ENCODE measurements at regions not wholly inside any gene's neighbourhood (a gene's known extent, or its start where the extent isn't known, plus 50 kb on each side); places are given as distances from the start of the nearest gene placed in this dataset.

DNA sequence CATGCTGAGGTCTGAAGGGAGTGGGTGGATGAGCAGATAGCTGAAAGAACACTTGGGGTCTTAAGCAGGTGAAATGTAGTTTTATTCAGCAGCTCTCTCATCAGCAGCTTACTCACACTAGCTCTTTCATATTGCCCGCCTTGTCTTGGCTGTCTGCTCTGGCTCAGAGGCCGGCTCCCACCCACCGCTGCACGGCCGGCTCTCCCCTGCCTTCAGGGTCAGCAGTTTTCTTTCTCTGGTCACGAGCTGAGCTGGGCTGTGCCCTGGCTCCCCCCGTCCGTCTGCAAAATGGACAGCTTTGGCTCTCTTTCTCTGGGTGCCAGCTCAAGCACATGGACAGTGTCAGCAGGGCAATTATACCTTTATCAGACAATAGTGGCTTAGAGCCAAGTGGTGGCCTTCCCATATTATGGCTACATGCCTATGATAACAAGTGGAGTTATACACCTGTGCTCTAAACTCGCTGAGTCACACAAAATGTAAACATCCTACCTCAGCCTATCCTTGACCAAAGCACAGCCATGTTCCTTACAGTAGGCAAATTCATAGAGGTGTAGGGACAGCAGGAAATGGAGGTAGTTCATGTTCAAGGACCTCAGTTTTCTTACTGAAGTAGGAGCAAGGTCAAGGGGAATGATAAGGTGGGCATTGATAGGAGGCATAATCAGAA, 224.8 kb downstream of the SOCS6 start:
- Histone ChIP-seq H3K27ac (no peak overlapping the region), H3K36me3 (no peaks in the 10 kb centered on the region), H3K9me3 (no peaks in the 10 kb centered on the region), H3K27me3 (no peaks in the 10 kb centered on the region), H3K4me1 (no peaks in the 10 kb centered on the region), H3K4me3 (no peak overlapping the region)
- no peak for DNase-seq (ENCODE audit: low spot score in 2 of 2)
- TF ChIP-seq, protein P1, sequence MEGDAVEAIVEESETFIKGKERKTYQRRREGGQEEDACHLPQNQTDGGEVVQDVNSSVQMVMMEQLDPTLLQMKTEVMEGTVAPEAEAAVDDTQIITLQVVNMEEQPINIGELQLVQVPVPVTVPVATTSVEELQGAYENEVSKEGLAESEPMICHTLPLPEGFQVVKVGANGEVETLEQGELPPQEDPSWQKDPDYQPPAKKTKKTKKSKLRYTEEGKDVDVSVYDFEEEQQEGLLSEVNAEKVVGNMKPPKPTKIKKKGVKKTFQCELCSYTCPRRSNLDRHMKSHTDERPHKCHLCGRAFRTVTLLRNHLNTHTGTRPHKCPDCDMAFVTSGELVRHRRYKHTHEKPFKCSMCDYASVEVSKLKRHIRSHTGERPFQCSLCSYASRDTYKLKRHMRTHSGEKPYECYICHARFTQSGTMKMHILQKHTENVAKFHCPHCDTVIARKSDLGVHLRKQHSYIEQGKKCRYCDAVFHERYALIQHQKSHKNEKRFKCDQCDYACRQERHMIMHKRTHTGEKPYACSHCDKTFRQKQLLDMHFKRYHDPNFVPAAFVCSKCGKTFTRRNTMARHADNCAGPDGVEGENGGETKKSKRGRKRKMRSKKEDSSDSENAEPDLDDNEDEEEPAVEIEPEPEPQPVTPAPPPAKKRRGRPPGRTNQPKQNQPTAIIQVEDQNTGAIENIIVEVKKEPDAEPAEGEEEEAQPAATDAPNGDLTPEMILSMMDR (IDR thresholded peaks at IDR 0.05): no peak
- TF ChIP-seq POLR2A (IDR thresholded peaks at IDR 0.05) (no peak), EP300 (IDR thresholded peaks at IDR 0.05) (no peak), POLR2AphosphoS5 (IDR thresholded peaks at IDR 0.05) (no peak)
- 88% methylated on average over 9 of the region's 9 CpGs for WGBS

DNA sequence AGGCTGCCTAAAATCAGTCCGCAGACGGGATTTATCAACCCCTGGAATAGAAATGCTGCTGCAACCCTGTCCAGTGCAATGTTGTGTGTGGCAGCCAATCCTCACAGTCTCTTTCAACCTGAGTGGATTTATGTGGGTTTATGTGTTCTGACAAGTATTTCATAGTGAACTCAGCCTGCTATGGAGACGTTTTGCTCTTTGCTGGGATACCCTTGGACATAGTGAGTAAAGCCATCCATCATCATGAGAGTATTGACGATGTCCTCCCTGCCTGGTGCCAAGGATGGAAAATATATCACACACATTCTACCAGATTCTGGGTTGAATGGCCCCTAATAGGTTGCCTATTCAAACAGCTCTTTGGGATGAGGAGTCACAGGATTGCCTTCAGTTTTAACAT, 219.1 kb downstream of the SOCS6 start:
- 64% methylated on average over 4 of the region's 4 CpGs for WGBS

DNA sequence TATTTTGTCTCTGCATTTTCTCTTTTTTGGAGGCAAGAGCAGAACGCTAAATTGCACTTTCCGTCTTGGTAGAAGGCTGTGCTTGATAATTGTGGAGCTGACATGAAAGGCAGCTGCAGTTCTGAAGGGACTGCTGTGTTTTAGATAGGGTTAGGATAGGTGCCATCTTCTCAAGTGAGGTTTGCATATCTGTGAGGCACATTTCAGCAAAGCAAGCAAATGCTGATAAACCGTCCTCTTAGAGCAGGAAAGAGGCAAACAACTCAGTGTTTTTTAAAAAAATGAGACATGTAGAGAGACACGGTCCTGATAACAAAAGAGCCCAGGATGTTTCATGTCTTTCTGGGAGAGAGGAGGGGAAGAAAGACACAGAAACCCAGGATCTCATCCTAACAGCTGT, 217.7 kb downstream of the SOCS6 start:
- Histone ChIP-seq H3K9me3 (no peaks in the 10 kb centered on the region), H3K4me3 (no peak overlapping the region), H3K27ac (no peak overlapping the region), H3K4me1 (no peaks in the 10 kb centered on the region), H3K36me3 (no peaks in the 10 kb centered on the region), H3K27me3 (no peaks in the 10 kb centered on the region)
- no peak for DNase-seq (ENCODE audit: low spot score in 2 of 2)
- TF ChIP-seq POLR2AphosphoS5 (IDR thresholded peaks at IDR 0.05): no peak
- no peak for TF ChIP-seq POLR2A (IDR thresholded peaks at IDR 0.05)
- no peak for TF ChIP-seq EP300 (IDR thresholded peaks at IDR 0.05)
- TF ChIP-seq, protein P1 (IDR thresholded peaks at IDR 0.05): no peak
- 69% methylated on average over 4 of the region's 4 CpGs for WGBS

More for the DNA sequence above, 219.1 kb downstream of the SOCS6 start:
- no peaks in the 10 kb centered on the region for H3K27me3 ChIP-seq
- H3K4me1 ChIP-seq: no peaks in the 10 kb centered on the region
- no peak overlapping the region for H3K4me3 ChIP-seq
- no peak for DNase-seq (ENCODE audit: low spot score in 2 of 2)
- H3K27ac ChIP-seq: no peak overlapping the region
- H3K9me3 ChIP-seq: no peaks in the 10 kb centered on the region
- H3K36me3 ChIP-seq: no peaks in the 10 kb centered on the region
- TF ChIP-seq POLR2A (IDR thresholded peaks at IDR 0.05) (no peak), EP300 (IDR thresholded peaks at IDR 0.05) (no peak)

DNA sequence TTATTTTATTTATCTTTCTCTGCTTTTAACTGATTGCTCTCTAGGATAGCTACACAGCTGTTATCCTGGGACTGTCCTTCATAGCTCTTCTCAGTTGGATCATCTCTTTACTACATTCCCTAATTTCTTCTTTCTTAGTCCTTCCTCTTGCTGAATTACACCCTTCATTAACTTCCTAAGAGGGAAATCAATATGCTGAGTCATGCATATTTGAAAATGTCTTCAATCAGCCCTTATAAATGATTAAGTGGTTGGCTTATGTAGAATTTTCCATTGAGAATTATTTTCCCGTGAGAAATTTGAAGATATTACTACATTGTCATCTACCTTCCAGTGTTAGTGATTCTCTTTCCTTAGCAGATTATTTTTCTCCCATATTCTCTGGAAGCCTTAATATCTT, 214.2 kb downstream of the SOCS6 start:
- TF ChIP-seq, protein P1 (IDR thresholded peaks at IDR 0.05): no peak
- H3K4me1 ChIP-seq: no peaks in the 10 kb centered on the region
- no peaks in the 10 kb centered on the region for H3K9me3 ChIP-seq
- no peaks in the 10 kb centered on the region for H3K27me3 ChIP-seq
- 90% methylated on average over 1 of the region's 1 CpG for WGBS
- DNase-seq (ENCODE audit: low spot score in 2 of 2): no peak
- no peaks in the 10 kb centered on the region for H3K36me3 ChIP-seq
- H3K4me3 ChIP-seq: no peak overlapping the region
- H3K27ac ChIP-seq: no peak overlapping the region

DNA sequence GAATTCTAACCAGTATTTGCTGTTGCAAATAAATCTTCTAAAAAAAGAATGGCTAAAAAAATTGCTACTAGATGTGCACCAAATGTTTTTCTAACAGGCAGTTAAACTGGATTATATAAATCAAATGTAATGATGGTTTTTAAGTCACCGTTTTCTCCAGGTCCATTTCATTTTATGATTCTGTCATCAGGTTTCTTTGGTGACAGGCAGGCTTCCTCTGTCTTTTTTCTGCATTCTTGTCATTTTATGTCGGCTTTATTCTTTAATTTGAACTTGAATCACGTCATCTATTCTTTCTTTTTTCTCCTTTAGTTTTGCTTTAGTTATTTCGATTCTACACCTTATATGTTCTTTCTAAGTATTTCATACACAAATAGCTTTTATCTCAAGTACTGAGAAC, 212.5 kb downstream of the SOCS6 start:
- H3K27me3 ChIP-seq: no peaks in the 10 kb centered on the region
- 49% methylated on average over 4 of the region's 4 CpGs for WGBS
- no peak for TF ChIP-seq EP300 (IDR thresholded peaks at IDR 0.05)
- H3K9me3 ChIP-seq: no peaks in the 10 kb centered on the region
- H3K27ac ChIP-seq: no peak overlapping the region
- no peak for DNase-seq (ENCODE audit: low spot score in 2 of 2)
- H3K4me1 ChIP-seq: no peaks in the 10 kb centered on the region
- H3K36me3 ChIP-seq: no peaks in the 10 kb centered on the region
- no peak overlapping the region for H3K4me3 ChIP-seq

DNA sequence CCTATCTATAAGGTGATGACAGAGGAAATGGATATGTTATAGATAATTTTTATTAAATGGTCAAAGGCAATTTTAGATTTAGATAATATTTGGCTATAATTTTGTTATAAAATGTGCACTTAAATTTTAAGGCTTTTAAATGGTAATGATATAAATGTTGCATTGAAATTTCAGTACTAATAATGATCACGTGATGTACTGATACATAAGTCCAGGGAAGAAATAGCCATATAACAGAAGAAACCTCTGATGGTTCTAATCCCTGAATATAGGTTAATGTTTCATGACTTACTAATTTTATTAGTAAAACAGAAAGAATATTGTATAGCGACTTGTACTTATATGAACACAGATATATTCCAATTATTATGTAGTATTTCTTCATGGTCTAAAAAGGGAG, 211.9 kb downstream of the SOCS6 start:
- no peak overlapping the region for H3K27ac ChIP-seq
- no peaks in the 10 kb centered on the region for H3K27me3 ChIP-seq
- TF ChIP-seq POLR2AphosphoS5 (IDR thresholded peaks at IDR 0.05) (no peak), EP300 (IDR thresholded peaks at IDR 0.05) (no peak), POLR2A (IDR thresholded peaks at IDR 0.05) (no peak)
- 90% methylated on average over 2 of the region's 2 CpGs for WGBS
- no peak overlapping the region for H3K4me3 ChIP-seq
- no peaks in the 10 kb centered on the region for H3K36me3 ChIP-seq
- DNase-seq (ENCODE audit: low spot score in 2 of 2): no peak
- H3K9me3 ChIP-seq: no peaks in the 10 kb centered on the region
- H3K4me1 ChIP-seq: no peaks in the 10 kb centered on the region

DNA sequence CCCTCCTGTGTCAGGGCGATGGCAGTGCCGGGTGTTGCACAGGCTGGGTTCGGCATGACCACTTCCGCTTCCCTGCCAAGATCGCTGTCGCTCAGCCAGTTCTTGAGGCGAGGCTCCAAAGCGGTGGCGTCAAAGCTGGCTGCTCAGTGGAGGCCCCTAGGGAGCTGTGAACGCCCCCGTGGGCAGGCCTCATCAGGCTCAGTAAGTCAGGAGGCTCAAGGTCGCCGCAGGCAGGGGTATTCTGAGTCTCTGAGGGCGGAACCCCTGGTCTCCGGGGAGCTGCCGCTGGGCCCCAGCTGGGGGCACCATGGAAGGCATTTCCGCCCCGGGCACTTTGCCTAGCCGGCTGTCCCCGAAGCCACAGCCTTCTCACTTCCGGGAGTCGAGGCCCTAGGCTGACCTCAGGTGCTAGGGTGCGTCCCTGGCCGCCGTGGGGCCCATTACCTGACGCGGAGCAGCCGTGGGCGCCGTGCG, 210.4 kb downstream of the SOCS6 start:
- DNase-seq (ENCODE audit: low spot score in 2 of 2): no peak
- 84% methylated on average over 18 of the region's 31 CpGs for WGBS
- Histone ChIP-seq H3K4me1 (no peaks in the 10 kb centered on the region), H3K4me3 (no peak overlapping the region), H3K36me3 (no peaks in the 10 kb centered on the region), H3K27ac (no peak overlapping the region), H3K9me3 (no peaks in the 10 kb centered on the region), H3K27me3 (no peaks in the 10 kb centered on the region)
- TF ChIP-seq POLR2AphosphoS5 (IDR thresholded peaks at IDR 0.05) (no peak), POLR2A (IDR thresholded peaks at IDR 0.05) (no peak), EP300 (IDR thresholded peaks at IDR 0.05) (no peak)
- TF ChIP-seq, protein P1 (IDR thresholded peaks at IDR 0.05): no peak

Measured in suprapubic skin (tissue), 4 donors.